ENCODE measurements at regions not wholly inside any gene's neighbourhood (a gene's known extent, or its start where the extent isn't known, plus 50 kb on each side); places are given as distances from the start of the nearest gene placed in this dataset.

- CTCF ChIA-PET = no interaction called here
- POLR2A ChIA-PET = no interaction called here
- DNase-seq (ENCODE audit: low read depth, low spot score) = no peak
- no peak for TF ChIP-seq CTCF (IDR thresholded peaks at IDR 0.05; ENCODE audit: insufficient read depth, low read length, missing control alignments)
- H3K4me3 ChIP-seq (ENCODE audit: low read depth, low read length) = no peak overlapping the region
Observed at GRCh38 chr5:57917004-57917403, 434.4 kb upstream of the ACTBL2 start.

DNA sequence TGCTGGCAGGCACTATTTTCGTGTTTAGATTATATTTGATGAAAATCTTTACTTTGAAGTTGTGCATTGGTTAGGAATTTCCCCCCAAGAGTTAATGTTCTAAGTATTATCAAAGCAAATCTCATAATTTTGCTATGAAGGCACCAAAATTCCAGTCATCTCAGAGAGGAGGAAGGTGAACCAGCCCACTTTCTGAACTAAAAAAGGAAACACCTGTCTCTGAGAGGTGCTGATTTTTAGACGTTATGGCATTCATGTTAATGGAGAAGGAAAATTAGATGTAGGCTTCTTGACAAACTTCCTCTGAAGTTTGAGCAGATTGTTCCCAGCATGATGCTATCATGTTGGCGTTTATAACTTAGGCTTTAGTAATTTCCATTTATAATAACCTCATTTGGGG, 432.9 kb upstream of the ACTBL2 start:
- H3K4me3 ChIP-seq (ENCODE audit: low read depth, low read length) = no peak overlapping the region
- CTCF ChIA-PET = no interaction called here
- POLR2A ChIA-PET = no interaction called here
- no peak for DNase-seq (ENCODE audit: low read depth, low spot score)
- TF ChIP-seq CTCF (IDR thresholded peaks at IDR 0.05; ENCODE audit: insufficient read depth, low read length, missing control alignments) = no peak

DNA sequence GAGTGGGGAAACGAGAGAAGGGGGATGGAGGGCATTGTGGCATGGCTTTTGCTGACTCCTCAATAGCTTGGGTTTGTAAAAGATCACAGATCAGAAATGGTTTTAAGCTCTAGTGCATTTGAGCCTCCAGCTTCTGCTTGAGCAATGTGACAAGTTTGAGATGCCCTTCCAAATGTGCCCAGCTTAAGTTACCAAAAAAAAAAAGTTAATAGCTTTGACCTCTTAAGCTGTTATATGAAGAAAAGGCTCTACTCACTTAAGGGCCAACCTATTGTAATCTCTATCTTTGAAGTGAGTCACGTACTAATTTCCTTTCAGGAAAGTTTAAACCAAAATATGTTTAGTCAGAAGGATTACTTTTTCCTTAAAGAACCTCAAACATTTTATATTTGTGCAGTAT, 428.8 kb upstream of the ACTBL2 start:
- POLR2A ChIA-PET = no interaction called here
- CTCF ChIA-PET = interaction anchor here (1.1 to 1.9 kb wide), 2 partner anchors 549 to 613 kb away, joined by 3 to 9 read pairs; no protein-coding TSS in a partner anchor
- no peak for DNase-seq (ENCODE audit: low read depth, low spot score)
- no peak for TF ChIP-seq CTCF (IDR thresholded peaks at IDR 0.05; ENCODE audit: insufficient read depth, low read length, missing control alignments)
- H3K4me3 ChIP-seq (ENCODE audit: low read depth, low read length) = no peak overlapping the region

DNA sequence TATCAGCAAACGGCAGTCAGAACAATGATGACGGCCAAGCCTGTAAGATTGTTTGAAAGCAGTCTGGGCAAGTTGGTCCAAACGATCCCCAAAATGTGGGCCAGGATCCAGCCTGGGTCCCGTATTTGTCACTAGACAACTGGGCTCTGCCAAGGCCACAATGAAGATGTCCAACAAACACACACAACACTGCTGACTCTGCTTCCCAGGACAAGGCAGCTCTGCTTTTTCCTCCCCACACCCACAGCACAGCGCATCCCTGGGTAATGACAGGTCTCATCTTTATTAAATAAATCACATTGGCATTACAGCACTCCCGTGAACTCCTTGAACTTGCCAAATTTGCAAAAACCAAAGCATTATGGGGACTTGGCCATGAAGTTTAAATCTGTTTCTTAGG, 424.1 kb upstream of the ACTBL2 start:
- ChIA-PET CTCF (interaction anchor here (1.6 kb wide), 1 partner anchor 16 kb away, joined by 4 read pairs; no protein-coding TSS in a partner anchor), POLR2A (no interaction called here)
- no peak for DNase-seq (ENCODE audit: low read depth, low spot score)
- no peak for TF ChIP-seq CTCF (IDR thresholded peaks at IDR 0.05; ENCODE audit: insufficient read depth, low read length, missing control alignments)
- no peak overlapping the region for H3K4me3 ChIP-seq (ENCODE audit: low read depth, low read length)

- no peak for TF ChIP-seq CTCF (IDR thresholded peaks at IDR 0.05; ENCODE audit: insufficient read depth, low read length, missing control alignments)
- no peak overlapping the region for H3K4me3 ChIP-seq (ENCODE audit: low read depth, low read length)
- no peak for DNase-seq (ENCODE audit: low read depth, low spot score)
- ChIA-PET CTCF (interaction anchor here (1.1 to 2.4 kb wide), 3 partner anchors 10 to 124 kb away, joined by 3 to 7 read pairs (median 4); no protein-coding TSS in a partner anchor), POLR2A (no interaction called here)
Observed at GRCh38 chr5:57903458-57903857, 420.8 kb upstream of the ACTBL2 start.

DNA sequence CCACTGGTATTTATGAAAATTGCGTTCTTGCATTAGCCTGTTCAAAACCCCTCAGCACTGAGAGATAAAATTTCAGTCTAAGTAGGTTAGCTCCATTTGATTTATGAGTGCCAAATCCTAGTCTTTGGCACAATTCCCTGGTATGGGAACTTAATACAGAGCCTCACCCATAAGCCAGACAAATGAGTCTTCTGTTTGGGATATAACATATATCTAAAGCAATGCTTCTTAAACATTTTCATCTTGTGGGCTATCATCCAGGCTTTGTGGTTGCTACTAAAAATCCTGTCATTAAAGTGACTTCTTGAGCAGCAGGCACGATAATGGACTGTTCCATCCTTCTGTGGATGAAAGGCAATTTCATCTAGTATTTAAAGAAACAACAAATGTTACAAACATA, 419.5 kb upstream of the ACTBL2 start:
- POLR2A ChIA-PET = no interaction called here
- CTCF ChIA-PET = no interaction called here
- no peak for TF ChIP-seq CTCF (IDR thresholded peaks at IDR 0.05; ENCODE audit: insufficient read depth, low read length, missing control alignments)
- no peak overlapping the region for H3K4me3 ChIP-seq (ENCODE audit: low read depth, low read length)
- DNase-seq (ENCODE audit: low read depth, low spot score) = no peak

All from AG04449 (cell line).